GM18502 (cell line): ENCODE measurements at regions not wholly inside any gene's neighbourhood (a gene's known extent, or its start where the extent isn't known, plus 50 kb on each side); places are given as distances from the start of the nearest gene placed in this dataset.

Experiments
- ATAC-seq: cut with Tn5 transposase; IDR thresholded peaks from one replicate; pipeline ENCODE4 v1.9.1; 2021; ENCODE audit warnings: mild to moderate bottlenecking; ENCODE audit not compliant: unreplicated experiment, poor library complexity

DNA sequence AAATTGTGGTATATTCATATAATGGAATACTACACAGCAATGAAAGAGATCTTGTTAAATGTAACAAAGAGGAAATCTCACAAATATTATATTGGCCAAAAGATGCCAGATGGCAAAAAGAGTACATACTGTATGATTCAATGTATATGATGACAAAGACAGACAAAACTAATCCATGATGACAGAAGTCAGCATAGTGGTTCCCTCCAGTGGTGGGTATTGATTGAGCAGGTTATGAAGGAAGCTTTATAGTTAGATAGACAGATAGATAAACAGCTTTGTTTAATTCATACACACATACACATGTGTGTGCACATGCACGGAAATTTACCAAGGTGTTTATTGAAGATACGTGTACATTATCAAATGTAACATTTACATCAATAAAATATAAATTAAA is 74.4 kb upstream of the SMIM36 start:
- no peak for ATAC-seq

DNA sequence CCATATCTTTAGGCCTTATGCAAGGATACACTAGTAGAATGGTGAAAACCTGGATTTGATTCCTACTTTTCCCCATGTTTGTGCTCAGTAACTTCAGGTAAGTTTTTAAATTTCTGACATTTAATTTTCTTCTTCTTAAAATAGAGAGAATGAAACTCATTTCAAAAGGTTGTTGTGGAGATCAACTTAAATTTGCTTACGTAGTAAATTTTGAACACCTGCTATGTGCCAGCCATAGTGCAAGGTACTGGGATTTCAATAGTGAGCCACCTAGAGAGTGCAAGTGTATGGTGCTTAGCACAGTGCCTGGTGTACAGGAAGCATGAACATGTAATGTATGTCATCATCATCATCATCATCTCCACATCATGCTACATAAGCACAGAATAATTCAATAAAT is 73.6 kb upstream of the SMIM36 start:
- no peak for ATAC-seq

DNA sequence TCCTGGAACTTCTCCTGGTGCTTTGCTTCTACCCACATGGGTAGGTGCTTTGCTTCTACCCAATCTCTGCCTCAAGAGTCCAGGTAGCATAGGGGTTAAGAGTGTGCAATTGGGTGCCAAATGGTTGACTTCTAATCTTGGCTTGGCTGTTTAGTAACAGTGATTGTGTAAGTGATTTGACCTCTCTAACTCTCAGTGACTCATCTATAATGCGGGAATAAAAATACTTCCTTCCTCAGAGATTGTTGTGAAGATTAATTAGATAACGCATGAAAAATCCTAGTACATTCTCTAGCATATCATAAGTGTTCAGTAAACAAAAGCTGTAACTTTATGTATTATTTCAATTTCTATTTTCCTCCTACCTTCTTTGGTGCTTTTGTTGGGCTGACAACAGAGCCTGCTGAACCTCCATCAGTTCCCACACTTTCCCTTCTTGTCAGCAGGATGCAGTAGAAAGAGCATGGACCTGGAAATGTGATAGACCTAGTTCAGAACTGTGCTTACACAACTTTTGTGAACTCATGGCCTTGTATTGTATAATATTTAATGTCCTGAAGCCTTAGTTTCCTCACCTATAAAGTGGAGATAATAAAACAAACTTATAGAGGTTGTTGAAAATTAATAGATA is 72.9 kb upstream of the SMIM36 start:
- ATAC-seq = no peak

DNA sequence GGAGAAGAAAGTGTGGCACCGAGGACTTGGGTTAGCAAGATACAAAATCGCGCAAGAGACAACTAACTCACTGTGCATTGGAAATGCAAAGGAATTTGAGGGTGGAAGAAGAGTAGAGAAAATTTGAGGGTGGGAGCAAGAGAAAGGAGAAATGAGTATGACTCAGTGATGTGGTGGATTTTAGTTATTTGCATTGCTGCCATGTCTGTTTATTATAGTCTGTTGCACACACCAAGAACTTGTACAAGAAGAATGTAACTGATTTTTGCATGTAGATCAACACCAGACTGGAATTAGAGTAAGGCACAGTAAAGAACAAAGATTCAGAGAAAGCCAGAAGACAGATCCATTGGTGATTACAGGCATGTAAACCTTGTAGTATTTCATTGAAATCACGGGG is 71.6 kb upstream of the SMIM36 start:
- no peak for ATAC-seq

DNA sequence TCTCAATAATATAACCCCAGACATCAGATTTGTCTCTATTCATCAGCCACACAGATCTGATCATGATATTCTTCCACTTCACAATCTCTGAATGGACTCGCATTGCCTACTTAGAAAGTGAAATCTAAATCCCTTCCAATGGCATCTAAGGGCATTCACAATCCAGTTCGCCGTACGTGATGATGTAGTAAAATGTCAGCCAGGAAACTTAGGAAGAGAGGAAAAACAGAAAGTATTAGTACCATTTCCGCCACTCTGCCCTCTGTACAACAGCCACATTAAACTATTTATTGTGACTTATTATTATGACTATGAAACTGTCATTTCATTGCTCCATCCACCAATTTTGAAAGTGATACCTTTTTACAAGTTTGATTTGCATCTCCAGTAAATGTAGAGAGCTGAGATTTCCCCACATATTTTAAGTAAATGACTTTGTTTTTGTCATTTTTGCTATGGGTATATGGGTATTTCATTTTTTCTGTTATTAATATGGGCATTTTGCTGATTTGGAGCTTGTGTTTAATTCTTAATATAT is 69.4 kb upstream of the SMIM36 start:
- ATAC-seq = peak; percentile 59

DNA sequence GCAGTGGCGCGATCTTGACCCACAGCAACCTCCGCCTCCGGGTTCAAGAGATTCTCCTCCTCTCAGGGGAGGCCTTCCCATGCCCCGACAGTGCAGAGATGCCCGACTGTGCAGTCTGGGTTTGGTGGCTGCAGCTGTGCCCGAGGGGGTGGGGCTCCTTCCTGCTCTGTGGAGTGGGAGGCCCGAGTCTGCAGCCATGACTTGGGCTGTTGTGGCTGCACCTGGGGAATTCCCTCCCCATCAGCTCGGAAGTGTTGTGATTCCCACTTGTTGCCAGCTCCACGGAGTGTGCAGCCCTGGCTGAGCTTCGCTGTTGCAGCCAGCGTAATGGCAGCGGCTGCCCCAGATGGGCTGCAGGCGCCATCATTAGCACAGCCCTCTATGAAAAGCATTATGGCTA is 66.4 kb upstream of the SMIM36 start:
- peak; percentile 31 for ATAC-seq

DNA sequence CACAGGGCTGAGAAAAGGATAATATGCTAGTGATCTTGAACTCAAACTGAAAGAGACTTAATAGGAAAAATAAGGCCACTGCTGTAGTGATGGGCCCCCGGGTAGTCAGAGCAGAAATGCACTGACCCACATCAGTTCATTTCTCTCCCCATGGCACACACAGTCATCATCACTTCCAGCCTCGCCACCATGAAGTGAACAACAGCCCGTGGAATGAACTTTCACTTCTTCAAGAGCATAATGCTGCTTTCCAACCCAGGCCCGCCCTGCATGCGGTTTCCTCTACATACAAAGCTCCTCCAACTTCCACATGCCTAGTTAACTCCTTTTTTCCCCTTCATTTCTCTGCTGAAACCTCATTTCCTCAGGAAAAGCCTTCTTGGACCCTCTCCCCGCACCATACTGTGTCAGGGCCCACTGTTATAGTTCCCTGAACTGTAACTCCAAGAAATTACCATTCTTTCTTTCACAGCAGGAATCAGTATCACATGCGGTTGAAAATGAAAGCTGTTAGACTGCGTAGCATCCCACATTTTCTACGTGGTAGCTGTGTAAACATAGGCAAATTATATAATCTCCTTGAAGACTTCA is 65.8 kb upstream of the SMIM36 start:
- ATAC-seq = peak; percentile 84

DNA sequence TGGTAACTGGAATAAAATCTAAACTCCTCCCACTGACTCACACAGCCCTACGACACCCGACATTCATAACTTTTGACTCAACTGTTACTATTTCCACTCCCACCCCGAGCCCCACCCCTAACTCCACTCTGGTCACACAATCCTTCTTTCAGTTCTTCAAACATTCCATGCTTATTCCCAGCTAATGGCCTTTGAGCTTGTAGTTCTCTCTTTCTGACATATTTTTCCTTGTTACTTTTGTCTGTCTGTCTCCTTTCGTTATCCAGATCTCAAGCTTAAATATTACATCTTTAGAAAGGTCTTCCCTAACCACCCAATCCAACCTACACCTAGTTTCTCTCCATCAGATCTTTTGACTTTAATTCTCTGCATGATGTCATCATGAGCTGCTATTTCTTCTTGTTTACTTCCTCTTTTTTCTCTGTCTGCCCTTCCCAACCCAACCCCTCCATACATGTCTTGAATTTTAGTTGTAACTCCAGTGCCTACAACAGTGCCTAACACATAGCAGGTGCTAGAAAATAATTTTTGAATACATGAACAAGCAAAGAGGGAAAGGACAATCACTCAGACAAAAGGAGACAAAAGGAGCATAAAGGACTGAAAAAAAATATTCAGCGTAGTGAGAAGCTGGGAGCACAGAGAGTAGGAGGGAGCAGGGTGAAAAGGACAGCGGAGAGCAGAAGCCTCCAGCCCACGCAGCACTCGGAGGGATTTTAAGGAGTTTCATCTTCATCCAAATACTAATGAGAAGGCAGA is 65.2 kb upstream of the SMIM36 start:
- peak; percentile 20 for ATAC-seq

DNA sequence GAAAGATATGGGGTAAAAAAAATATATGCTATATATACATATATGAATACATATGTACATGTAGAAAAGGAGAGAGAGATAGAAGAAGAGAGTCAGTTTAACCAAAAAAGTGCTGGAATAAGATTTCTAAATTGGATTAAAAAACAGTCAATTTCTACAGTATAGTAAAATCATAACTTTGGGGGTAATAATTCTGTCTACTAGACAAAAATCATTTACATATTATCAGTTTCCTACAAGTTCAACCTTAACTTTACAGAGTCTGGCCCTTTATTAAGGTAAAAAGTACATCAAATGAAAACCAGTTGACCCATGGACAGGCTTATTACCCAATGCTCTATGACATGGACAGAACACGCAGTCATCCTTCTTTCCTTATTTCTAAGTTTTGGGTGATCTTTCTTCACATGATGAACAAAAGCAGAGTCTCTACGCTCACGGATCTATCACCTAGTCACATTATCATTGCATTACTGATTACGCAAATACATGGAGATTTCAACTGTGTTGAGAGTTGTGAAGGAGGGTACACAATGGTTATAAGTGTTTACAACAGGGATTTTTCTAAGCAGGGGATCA is 63.9 kb upstream of the SMIM36 start:
- no peak for ATAC-seq

DNA sequence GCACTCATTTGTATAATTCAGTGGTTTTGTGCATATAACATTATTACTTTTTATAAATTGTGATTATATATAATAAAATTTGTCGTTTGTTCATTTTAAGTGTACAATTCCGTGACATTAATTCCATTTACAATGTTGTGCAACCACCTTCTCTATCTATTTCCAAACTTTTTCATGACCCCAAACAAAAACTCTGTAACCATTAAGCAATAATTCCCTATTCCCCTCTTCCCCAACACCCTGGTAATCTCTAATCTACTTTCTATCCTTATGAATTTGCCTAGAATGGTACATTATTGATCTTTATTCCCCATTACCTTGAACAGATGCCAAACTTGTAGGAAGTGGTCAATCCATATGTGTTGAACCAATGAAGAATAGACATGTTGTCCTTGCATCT is 61.3 kb upstream of the SMIM36 start:
- ATAC-seq = no peak

DNA sequence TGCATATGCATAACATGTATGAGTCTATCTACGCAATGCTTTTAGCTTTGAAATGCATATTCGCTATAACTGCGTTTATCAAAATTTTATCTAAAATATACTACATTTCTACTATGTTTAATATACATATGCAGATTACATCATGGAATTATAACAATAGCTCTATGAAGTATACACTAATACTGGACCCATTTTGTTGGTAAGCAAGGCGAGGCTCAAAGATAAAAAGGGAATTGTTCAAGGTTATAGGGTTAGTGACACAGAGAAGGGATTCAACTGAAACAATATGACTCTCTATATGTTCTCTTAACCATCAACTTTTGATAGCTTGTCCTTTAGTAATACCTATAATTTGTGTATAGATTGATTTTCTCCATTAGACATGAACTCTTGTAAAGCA is 60.9 kb upstream of the SMIM36 start:
- ATAC-seq = no peak

DNA sequence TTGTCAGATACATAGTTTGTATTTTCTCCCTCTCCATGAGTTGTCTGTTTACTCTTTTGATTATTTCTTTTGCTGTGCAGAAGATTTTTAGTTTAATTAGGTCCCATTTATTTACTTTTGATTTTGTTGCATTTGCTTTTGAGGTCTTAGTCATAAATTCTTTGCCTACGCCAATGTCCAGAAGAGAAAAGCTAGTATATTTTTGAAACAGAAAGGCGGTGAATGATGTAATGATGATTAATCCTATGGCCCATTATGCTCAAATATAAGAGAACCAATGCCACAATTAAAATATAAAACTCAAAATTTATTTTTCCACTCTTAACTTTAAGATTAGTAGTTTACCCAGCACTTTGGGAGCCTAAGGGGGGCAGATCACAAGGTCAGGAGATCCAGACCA is 59.8 kb upstream of the SMIM36 start:
- ATAC-seq = no peak

DNA sequence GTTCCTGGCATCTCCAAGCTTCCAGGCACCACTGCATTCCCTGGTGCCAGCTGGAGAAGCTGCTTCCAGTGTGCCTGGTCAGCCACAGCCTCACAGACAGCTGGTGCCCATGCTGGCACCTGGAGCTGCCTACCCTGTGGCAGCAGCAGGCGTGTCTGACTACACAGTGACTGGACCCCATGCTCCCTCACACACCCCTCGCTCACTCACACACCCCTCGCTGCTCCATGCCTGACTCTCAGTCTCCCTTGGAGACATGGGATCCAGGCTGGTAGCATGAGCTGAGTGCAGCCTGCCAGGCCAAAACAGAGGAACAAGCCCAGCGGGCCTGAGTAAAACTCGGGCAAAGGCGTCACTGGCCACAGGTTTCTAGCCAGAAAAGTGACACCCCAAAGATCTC is 59.1 kb upstream of the SMIM36 start:
- no peak for ATAC-seq

DNA sequence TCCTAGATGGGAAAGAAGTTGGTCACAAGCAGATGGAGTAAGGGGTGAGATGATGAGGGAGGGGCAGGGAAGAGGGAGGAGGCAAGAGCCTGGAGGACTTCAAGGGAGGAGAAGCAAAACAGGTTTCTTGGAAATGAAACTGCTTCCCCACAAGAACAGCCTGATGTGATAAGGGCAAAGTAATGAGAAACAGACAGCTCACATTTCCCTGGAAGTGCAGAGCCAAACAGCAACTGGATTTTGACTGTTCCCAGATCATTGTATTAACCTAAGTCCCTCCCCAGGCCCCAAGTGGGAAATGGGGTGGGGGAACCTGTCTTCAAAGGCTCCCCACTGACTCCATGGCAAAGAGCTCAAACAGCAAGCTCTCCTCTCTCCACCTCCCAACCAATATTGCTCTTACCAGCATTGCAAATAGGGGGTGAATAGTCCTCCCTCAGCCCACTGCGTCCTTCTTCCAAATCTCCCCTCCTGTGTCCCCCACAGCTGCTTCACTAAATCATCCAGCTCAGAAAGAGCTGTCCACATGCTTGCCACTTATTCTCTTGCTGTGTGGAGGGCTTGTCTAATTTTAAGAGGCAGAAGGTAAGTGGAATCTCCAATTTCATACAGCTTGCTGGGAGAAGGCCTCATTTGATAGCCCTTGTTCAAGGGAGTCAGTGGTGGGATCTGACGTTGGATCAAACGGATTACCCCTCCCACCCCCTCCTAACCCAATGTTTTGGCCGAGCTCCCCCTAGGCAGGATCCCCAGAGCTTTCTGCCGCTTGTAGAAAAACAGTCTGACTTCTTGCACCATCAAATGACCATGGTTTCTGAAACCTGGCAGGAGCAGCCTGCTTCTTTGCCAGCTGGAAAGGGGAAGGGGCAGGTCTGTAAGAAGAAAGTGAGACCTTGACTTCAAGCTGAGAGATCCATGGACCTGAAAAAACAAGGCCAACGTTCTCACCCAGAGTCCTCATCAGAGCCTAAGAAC is 56.3 kb upstream of the SMIM36 start:
- no peak for ATAC-seq

DNA sequence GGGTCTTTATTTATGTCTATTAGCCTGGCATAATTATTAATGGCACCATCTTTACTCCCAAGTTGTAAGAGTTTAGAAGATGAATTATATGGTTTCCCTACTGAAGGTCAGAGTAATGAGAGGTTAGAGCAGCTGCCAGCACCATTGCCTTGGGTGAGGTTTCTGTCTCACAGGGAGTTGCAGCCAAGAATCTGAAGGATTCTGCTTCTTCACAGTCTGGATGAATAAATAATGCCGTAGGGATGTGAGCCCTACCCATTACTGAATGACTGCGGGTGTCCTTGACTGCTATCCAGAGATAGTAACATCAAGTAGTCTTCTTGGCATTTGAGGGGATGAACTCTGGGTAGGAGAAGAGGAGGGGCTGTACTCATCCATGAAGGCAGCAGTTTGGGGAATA is 52.8 kb upstream of the SMIM36 start:
- no peak for ATAC-seq

DNA sequence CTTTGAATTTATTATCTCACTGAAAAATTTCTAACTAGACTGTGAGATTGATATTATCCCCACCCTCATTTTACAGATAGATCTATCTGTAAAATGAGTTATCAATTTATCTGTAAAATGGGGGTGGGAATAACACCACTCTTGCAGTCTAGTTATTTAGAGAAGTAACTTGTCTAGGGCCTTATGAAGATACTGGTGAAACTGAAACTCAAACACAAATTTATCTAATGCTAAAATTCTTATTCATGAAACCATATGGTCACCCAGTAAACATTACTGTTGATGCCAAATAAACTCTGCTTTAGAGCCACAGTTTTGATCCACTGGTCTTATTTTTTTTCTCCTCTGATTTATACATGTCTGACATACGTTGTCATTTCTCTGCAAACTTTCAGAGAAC is 52.1 kb upstream of the SMIM36 start:
- ATAC-seq = peak; percentile 52

DNA sequence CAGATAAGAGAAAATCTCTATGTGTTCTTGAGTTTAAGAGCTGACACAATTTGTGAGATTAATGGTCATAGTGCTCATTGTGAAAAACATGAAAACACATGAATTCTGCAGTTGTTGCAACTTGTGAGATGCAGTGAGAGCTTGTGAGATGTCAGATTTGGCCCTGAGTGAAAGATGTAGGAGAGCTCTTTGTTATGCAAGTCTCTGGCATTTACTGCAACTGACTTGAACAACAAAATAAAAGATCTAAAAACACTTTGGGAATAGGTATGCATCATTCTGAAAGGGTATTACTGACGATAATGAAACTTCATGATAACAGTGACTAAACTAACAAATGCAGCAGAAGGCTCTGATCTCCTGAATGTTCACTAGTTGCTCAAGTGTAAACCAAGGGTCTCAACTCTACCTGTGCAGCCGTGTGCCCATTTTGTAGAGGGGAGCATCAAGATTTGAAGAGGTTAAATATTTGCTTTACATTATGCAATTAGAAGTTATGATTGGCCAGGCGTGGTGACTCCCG is 50.8 kb upstream of the SMIM36 start:
- no peak for ATAC-seq

DNA sequence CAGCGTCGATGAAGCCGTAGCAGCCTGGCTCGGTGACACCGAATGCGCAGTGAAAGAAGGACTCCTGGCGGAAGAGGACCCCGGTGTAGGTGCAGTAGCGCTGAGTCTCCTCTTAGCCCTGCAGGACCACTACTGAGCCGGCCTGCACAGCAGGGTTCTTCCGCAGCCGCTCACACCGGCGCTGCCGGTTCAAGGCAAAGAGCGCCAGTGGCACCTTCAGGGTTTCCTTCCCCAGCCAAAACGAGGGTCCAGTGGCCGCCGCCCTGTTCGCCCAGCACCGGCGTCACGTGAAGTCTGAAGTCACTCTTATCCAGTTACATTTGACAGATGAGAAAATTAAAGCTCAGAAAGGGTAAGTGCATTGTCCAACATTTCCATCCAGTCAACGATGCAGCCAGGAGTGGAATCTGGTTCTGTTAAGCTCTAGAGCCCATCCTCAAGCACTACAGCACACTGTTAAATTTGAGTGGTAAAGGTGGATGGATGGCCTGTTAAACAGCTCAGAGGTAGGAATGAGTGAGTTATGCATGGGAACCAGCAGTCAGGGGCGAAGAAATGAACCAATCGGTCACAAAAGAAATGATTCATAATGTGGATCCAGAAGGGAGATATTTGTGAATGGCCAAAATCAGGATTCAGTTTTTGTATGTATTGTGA is 50.2 kb upstream of the SMIM36 start:
- no peak for ATAC-seq
